Rectal smooth muscle tissue (tissue), 1 donor: ENCODE measurements at regions not wholly inside any gene's neighbourhood (a gene's known extent, or its start where the extent isn't known, plus 50 kb on each side); places are given as distances from the start of the nearest gene placed in this dataset.
"Not testable (repeated sequence)": the region's sequence is repeated elsewhere in the genome, so short reads cannot be mapped to it uniquely, and the experiment has no call there.

Experiments used
- H3K27ac ChIP-seq: one replicate; pipeline ENCODE4 v1.7.0; 2013; ENCODE audit warnings: low read depth, low read length, inconsistent platforms
- H3K27me3 ChIP-seq: one replicate; pipeline ENCODE4 v1.7.0; 2013; ENCODE audit warnings: low read length; ENCODE audit not compliant: control insufficient read depth, insufficient read depth
- H3K36me3 ChIP-seq: one replicate; pipeline ENCODE4 v1.7.0; 2013; ENCODE audit warnings: low read length; ENCODE audit not compliant: control insufficient read depth, insufficient read depth
- H3K4me1 ChIP-seq: one replicate; pipeline ENCODE4 v1.7.0; 2013; ENCODE audit warnings: low read length; ENCODE audit not compliant: control insufficient read depth, insufficient read depth
- H3K4me3 ChIP-seq: one replicate; pipeline ENCODE4 v1.7.0; 2013; ENCODE audit warnings: low read length
- H3K9ac ChIP-seq: one replicate; pipeline ENCODE4 v1.7.0; 2013; ENCODE audit warnings: low read length

DNA sequence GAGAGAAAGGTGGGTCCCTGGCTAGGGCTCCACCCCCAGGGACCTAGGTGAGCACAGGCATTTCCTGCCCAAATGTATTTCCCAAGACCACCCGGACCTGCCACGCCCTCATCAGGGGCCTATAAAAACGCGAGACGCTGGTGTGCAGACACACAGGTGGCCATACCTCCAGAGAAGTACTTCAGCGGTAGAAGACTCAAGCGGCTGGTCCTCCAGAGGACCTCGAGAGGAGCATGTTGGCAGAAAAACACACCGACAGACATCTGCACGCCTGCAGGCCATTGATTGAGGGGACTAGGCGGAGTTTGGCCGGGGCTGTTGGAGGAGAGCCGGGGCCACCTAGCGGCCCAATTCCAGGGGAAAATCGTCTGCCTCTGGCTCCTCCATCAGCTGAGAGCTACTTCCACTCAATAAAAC, 695.8 kb upstream of the MMS22L start:
- no peak overlapping the region for H3K9ac ChIP-seq
- H3K36me3 ChIP-seq, result no peaks in the 10 kb centered on the region
- no peak overlapping the region for H3K27ac ChIP-seq
- H3K4me3 ChIP-seq, result no peak overlapping the region
- H3K27me3 ChIP-seq, result no peaks in the 10 kb centered on the region
- H3K4me1 ChIP-seq, result no peaks in the 10 kb centered on the region

DNA sequence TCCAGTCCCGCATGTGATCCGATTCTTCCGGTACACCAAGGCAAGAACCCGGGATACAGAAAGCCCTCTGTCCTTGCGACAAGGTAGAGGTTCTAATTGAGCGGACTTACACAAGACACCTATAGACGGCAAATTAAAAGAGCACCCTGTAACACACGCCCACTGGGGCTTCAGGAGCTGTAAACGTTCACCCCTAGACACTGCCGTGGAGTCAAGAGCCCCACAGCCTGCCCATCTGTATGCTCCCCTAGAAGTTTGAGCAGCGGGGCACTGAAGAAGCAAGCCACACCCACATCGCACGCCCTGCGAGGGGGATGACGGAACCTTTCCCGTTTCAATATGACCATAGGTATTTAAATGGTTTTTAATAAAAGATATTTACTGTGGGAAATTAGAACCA, 696.3 kb upstream of the MMS22L start:
- not testable (repeated sequence) for H3K9ac ChIP-seq, H3K4me3 ChIP-seq, H3K36me3 ChIP-seq, H3K27ac ChIP-seq, H3K27me3 ChIP-seq, H3K4me1 ChIP-seq

DNA sequence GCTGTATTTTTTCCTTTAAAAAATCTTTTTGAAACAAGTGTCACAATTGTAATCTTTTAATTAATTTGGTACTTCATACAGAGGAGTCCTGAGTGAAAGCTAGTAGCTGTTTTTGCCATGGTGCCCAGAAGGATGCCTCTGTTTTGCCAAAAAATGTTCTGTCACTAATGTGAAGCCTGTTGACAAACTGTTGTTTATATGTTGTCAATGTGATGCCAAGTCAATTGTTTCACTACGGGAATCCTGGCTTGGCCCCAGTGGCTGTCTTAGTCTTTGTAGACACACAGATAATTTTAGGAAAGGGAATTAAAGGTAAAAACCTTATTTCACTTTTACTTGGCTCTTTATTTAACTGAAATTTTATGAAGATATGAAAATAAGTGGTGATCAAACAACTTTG, 706.4 kb upstream of the MMS22L start:
- no peak overlapping the region for H3K9ac ChIP-seq
- no peaks in the 10 kb centered on the region for H3K36me3 ChIP-seq
- H3K27me3 ChIP-seq, result no peaks in the 10 kb centered on the region
- H3K4me1 ChIP-seq, result no peaks in the 10 kb centered on the region
- H3K27ac ChIP-seq, result no peak overlapping the region
- no peak overlapping the region for H3K4me3 ChIP-seq

DNA sequence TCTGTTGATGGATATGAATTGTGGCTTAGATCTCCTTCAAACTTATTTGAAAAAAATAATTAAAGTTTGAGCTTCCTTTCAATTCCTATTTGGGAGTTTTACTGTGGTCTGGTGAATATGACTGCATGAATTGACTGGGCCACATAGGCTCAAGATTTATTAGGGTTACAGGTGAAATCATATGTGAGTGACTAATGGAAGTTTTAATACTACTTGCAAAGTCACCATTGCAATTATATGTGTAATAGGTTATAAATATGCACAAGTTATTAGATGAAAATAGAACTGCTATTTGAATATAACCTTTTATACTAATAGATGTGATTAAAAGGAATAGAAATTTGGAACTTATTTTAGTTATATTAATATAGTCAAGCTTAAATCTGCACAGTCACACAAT, 712.1 kb upstream of the MMS22L start:
- Histone ChIP-seq H3K4me3 (no peak overlapping the region), H3K9ac (no peak overlapping the region), H3K36me3 (no peaks in the 10 kb centered on the region), H3K4me1 (no peaks in the 10 kb centered on the region), H3K27me3 (no peaks in the 10 kb centered on the region), H3K27ac (no peak overlapping the region)

DNA sequence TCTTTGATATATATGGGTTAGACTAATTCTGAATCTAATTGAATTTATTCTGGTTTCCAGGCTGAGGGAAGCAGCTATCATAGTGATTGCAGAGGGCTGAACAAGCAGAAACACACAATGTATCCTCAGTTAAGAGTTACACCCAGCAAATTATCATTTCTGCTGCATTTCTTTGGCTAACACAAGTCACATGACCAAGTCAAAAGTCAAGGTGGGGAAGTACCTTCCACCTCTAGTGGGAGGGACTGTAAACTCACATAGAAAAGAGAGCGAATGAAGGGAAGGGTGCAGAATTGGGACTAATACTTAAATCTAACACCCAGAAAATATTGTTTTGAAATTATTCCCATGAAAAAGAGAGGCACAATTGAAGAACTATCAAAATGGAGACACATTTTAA, 719.7 kb upstream of the MMS22L start:
- Histone ChIP-seq H3K36me3 (no peaks in the 10 kb centered on the region), H3K27ac (no peak overlapping the region), H3K4me1 (no peaks in the 10 kb centered on the region), H3K4me3 (no peak overlapping the region), H3K27me3 (no peaks in the 10 kb centered on the region), H3K9ac (no peak overlapping the region)

DNA sequence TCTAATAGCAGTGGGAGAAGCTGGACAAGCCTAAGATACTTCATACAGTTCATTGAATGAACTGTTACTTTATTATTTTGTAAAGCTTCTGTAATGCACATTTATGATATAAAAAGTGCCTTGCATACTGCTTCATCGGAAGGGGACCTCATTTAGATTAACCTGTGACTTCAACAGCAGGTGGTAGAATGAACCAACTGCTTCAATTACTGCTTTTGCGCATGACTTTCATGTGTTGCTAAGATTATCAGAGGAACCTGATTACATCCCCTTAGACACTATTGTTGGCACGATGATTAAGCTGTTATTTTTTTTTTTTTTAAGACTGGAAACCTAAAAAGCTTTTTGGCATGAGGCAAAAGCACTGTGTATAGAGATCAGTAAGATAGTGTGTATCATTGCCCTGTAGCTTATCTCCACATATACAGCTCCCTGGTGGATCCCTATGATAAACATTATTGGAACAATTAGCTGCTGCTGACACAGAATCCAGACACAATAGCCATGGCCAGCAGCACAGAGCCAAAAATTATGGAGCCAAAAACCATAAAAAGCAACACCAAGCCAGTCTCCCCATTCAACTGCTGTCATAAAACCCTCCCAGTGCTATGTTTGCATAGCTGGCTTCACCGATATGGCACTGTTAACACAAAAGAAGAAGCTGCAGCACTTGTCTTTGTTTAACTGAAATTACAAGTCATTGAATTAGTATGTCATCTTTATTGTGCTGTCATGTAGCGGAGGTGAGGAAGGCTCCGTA, 731.6 kb upstream of the MMS22L start:
- no peaks in the 10 kb centered on the region for H3K27me3 ChIP-seq
- H3K36me3 ChIP-seq, result no peaks in the 10 kb centered on the region
- H3K4me3 ChIP-seq, result no peak overlapping the region
- no peak overlapping the region for H3K9ac ChIP-seq
- no peaks in the 10 kb centered on the region for H3K4me1 ChIP-seq
- H3K27ac ChIP-seq, result no peak overlapping the region

DNA sequence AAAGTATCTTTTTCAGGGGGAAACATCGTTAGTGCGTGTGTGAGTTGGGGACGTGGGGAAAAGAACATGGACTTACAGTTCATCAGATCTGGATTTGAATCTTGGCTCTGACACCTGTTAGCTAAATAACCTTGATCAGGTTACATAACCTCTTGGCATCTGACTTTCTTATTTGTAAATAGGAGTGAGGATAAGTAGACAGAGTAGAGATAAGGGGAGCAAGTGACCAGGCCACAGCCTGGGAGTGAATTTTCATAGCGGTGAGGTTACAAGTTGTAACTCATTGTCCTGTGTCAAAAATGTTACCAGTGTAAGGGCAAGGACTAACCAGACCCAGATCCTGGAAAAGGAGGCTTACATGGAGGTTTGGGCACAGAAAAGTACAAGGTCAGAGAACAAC, 733.5 kb upstream of the MMS22L start:
- Histone ChIP-seq H3K4me1 (no peaks in the 10 kb centered on the region), H3K27me3 (no peaks in the 10 kb centered on the region), H3K36me3 (no peaks in the 10 kb centered on the region), H3K27ac (no peak overlapping the region), H3K4me3 (no peak overlapping the region), H3K9ac (no peak overlapping the region)

DNA sequence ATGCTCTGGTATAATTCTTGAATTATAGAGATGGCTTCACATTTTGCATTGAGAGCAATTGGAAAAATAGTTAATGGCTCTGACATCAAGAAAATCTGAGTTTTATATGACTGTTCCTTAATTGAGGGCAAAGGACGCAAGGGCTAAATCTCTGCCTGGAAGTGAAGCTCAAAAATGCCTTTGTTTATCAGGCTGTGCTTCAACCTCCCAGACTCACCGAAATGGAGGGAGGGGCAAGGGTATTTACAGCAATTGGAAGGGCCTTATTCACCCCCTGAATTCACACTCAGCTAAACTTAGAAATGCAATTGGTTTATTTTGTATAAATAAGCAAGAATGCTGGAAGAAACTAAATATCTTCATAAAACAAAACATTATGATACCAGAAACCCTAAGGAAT, 737.2 kb upstream of the MMS22L start:
- Histone ChIP-seq H3K4me3 (no peak overlapping the region), H3K27me3 (no peaks in the 10 kb centered on the region)

DNA sequence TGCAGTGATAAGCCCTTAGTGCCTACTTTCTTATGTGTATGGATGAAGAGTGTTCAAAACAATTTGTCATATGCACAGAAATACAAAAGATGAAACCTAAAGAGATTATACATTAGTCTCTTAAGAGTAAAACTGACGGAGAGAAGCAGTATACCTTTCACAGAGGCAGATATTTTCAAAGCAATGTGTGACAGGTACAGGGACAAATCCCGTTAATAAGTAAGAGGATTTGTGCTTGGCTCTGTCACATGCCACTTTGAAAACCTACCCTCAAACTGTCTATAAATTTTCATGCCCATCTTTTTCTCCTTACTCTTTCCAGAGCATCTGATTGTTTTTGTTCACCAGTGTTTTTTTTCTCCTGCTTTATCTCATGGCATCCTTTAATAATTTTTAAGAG, 741.3 kb upstream of the MMS22L start:
- H3K4me3 ChIP-seq, result no peak overlapping the region
- H3K9ac ChIP-seq, result no peak overlapping the region
- H3K27ac ChIP-seq, result no peak overlapping the region
- H3K27me3 ChIP-seq, result no peaks in the 10 kb centered on the region
- H3K4me1 ChIP-seq, result no peaks in the 10 kb centered on the region
- H3K36me3 ChIP-seq, result no peaks in the 10 kb centered on the region

More for the DNA sequence above, 737.2 kb upstream of the MMS22L start:
- Histone ChIP-seq H3K27ac (no peak overlapping the region), H3K9ac (no peak overlapping the region), H3K4me1 (no peaks in the 10 kb centered on the region), H3K36me3 (no peaks in the 10 kb centered on the region)

DNA sequence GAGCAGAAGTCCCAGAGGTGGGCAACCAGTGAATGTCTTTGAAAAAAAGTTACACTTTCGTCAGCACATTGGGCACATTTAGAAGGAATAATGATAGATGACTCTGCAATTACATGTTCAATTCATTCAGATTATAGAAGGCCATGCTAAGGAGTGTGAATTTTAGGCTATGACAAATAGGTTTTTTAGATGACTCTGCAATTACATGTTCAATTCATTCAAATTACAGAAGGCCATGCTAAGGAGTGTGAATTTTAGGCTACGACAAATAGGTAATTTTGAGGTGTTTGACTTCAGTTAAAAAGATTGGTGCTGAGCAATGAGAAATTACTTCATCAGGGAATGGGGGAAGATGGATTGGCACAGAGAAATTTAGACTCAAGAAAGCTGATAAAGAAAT, 744.9 kb upstream of the MMS22L start:
- no peak overlapping the region for H3K4me3 ChIP-seq
- H3K27me3 ChIP-seq, result no peaks in the 10 kb centered on the region
- H3K27ac ChIP-seq, result no peak overlapping the region
- H3K9ac ChIP-seq, result no peak overlapping the region
- H3K4me1 ChIP-seq, result no peaks in the 10 kb centered on the region
- H3K36me3 ChIP-seq, result no peaks in the 10 kb centered on the region

DNA sequence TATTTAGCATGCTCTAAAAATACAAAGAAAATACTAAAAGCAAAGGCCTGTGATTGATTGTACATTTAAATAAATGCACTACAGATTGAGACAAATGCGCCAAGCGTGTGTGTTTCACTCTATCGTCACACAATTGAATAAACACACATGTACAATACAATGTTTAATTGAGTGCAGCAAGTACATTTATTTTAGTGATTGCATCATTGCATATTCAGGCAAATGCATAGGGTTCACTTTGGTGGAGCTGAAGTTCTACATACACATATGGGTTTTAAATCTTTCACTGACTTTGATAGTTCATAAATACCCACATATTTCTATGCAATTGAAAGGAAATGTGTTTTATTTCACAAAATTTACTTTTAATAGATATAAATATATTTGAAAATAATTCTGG, 750.6 kb upstream of the MMS22L start:
- Histone ChIP-seq H3K27ac (no peak overlapping the region), H3K4me3 (no peak overlapping the region), H3K27me3 (no peaks in the 10 kb centered on the region), H3K9ac (no peak overlapping the region), H3K36me3 (no peaks in the 10 kb centered on the region), H3K4me1 (no peaks in the 10 kb centered on the region)

DNA sequence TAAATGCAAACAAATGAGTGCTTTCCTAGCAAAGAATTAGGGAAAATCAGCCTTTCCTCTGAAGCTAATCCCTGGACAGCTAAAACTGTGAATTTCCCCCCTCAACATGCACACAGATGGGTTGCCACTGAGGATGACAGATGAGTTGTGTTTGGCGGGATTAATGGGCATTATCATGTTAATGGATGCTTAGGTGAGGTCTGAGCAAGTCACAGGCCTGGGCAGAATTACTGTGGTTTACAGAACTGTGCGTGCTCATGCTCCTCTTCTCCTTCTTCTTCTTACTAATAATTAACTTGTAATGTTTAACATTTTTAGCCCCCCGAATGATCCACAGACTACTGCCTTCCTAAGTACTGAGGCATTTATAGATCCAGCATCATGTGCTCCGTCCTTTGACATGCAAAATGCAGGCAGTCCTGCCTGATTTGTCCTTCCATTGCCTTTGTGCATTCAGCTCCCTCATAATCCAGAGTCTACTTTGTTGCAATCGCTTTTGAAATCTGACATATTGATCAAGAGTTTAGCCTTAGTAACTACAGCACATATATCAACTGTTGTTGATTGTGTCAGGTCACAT, 753.4 kb upstream of the MMS22L start:
- H3K9ac ChIP-seq, result no peak overlapping the region

DNA sequence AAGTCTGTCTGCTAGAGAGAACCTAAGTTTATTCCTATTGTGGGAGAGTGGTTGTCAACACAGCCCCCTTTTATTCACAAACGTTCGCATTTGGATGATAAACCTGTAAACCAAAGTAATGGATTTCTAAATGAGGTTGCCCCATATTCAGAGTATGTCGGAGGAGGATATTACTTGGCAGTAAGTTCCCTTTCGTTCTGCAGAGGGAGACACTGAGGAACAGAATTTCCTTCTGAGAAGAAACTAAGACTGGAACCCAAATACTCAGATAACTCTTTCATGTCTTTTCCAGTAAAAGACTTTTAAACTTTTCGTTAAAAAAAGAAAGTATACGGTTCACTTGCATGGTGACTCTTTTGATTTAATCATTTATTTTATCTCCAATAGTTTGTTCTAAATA, 754.6 kb upstream of the MMS22L start:
- H3K27me3 ChIP-seq, result no peaks in the 10 kb centered on the region
- H3K36me3 ChIP-seq, result no peaks in the 10 kb centered on the region
- no peaks in the 10 kb centered on the region for H3K4me1 ChIP-seq
- no peak overlapping the region for H3K4me3 ChIP-seq
- no peak overlapping the region for H3K9ac ChIP-seq
- H3K27ac ChIP-seq, result no peak overlapping the region

More for the DNA sequence above, 753.4 kb upstream of the MMS22L start:
- Histone ChIP-seq H3K36me3 (no peaks in the 10 kb centered on the region), H3K4me3 (no peak overlapping the region), H3K27ac (no peak overlapping the region), H3K27me3 (no peaks in the 10 kb centered on the region), H3K4me1 (no peaks in the 10 kb centered on the region)
